ENCODE measurements at regions not wholly inside any gene's neighbourhood (a gene's known extent, or its start where the extent isn't known, plus 50 kb on each side); places are given as distances from the start of the nearest gene placed in this dataset.
A peak's percentile ranks its signal among the peaks of the same experiment; 100 is the strongest.
"Not testable (repeated sequence)": the region's sequence is repeated elsewhere in the genome, so short reads cannot be mapped to it uniquely, and the experiment has no call there.

GRCh38 chr5:39760385-39761198 lies 335.8 kb upstream of the DAB2 start:
- no peaks in the 10 kb centered on the region for H3K36me3 ChIP-seq (ENCODE audit: control insufficient read depth in 4 of 4, insufficient read depth in 4 of 4, low read length in 3 of 4)
- H3K4me3 ChIP-seq (ENCODE audit: control insufficient read depth in 1 of 7, extremely low read depth in 1 of 7, insufficient read depth in 4 of 7, low read depth in 2 of 7, low read length in 6 of 7) = no peak overlapping the region
- WGBS (ENCODE audit: insufficient coverage) = 83% methylated on average over 3 of the region's 5 CpGs
- ChIA-PET POLR2A (no interaction called here), CTCF (no interaction called here)
- H3K9me3 ChIP-seq (ENCODE audit: control extremely low read depth in 1 of 5, control insufficient read depth in 4 of 5, insufficient read depth in 2 of 5, low read depth in 1 of 5, low read length in 4 of 5) = no peaks in the 10 kb centered on the region
- no peak overlapping the region for H3K27ac ChIP-seq (ENCODE audit: insufficient read depth in 1 of 2, low read depth in 1 of 2, low read length in 2 of 2, poor library complexity in 1 of 2, severe bottlenecking in 2 of 2)
- H3K27me3 ChIP-seq (replicated peaks in 2 of 5; ENCODE audit: control insufficient read depth in 4 of 5, insufficient read depth in 5 of 5, low read length in 4 of 5) = no peaks in the 10 kb centered on the region
- no peaks in the 10 kb centered on the region for H3K4me1 ChIP-seq (ENCODE audit: control extremely low read depth in 1 of 4, control insufficient read depth in 4 of 4, insufficient read depth in 4 of 4, low read length in 3 of 4)
- DNase-seq = no peak

- Histone ChIP-seq H3K27me3 (replicated peaks in 2 of 5; ENCODE audit: control insufficient read depth in 4 of 5, insufficient read depth in 5 of 5, low read length in 4 of 5) (no peaks in the 10 kb centered on the region), H3K4me1 (ENCODE audit: control extremely low read depth in 1 of 4, control insufficient read depth in 4 of 4, insufficient read depth in 4 of 4, low read length in 3 of 4) (no peaks in the 10 kb centered on the region), H3K9me3 (ENCODE audit: control extremely low read depth in 1 of 5, control insufficient read depth in 4 of 5, insufficient read depth in 2 of 5, low read depth in 1 of 5, low read length in 4 of 5) (no peaks in the 10 kb centered on the region), H3K4me3 (ENCODE audit: control insufficient read depth in 1 of 7, extremely low read depth in 1 of 7, insufficient read depth in 4 of 7, low read depth in 2 of 7, low read length in 6 of 7) (no peak overlapping the region), H3K27ac (ENCODE audit: insufficient read depth in 1 of 2, low read depth in 1 of 2, low read length in 2 of 2, poor library complexity in 1 of 2, severe bottlenecking in 2 of 2) (no peak overlapping the region), H3K36me3 (ENCODE audit: control insufficient read depth in 4 of 4, insufficient read depth in 4 of 4, low read length in 3 of 4) (no peaks in the 10 kb centered on the region)
- no peak for DNase-seq
- ChIA-PET CTCF (no interaction called here), POLR2A (no interaction called here)
Measured at GRCh38 chr5:39759701-39760100, 334.9 kb upstream of the DAB2 start.

GRCh38 chr5:39758426-39758825 lies 333.6 kb upstream of the DAB2 start:
- ChIA-PET POLR2A (no interaction called here), CTCF (no interaction called here)
- no peak for DNase-seq
- no peak overlapping the region for H3K27ac ChIP-seq (ENCODE audit: insufficient read depth in 1 of 2, low read depth in 1 of 2, low read length in 2 of 2, poor library complexity in 1 of 2, severe bottlenecking in 2 of 2)
- H3K36me3 ChIP-seq (ENCODE audit: control insufficient read depth in 4 of 4, insufficient read depth in 4 of 4, low read length in 3 of 4) = no peaks in the 10 kb centered on the region
- H3K4me3 ChIP-seq (ENCODE audit: control insufficient read depth in 1 of 7, extremely low read depth in 1 of 7, insufficient read depth in 4 of 7, low read depth in 2 of 7, low read length in 6 of 7) = no peak overlapping the region
- H3K9me3 ChIP-seq (ENCODE audit: control extremely low read depth in 1 of 5, control insufficient read depth in 4 of 5, insufficient read depth in 2 of 5, low read depth in 1 of 5, low read length in 4 of 5) = no peaks in the 10 kb centered on the region
- H3K27me3 ChIP-seq (replicated peaks in 2 of 5; ENCODE audit: control insufficient read depth in 4 of 5, insufficient read depth in 5 of 5, low read length in 4 of 5) = no peaks in the 10 kb centered on the region
- WGBS (ENCODE audit: insufficient coverage) = 95% methylated on average over 2 of the region's 3 CpGs
- H3K4me1 ChIP-seq (ENCODE audit: control extremely low read depth in 1 of 4, control insufficient read depth in 4 of 4, insufficient read depth in 4 of 4, low read length in 3 of 4) = no peaks in the 10 kb centered on the region

- no peaks in the 10 kb centered on the region for H3K36me3 ChIP-seq (ENCODE audit: control insufficient read depth in 4 of 4, insufficient read depth in 4 of 4, low read length in 3 of 4)
- no peak overlapping the region for H3K4me3 ChIP-seq (ENCODE audit: control insufficient read depth in 1 of 7, extremely low read depth in 1 of 7, insufficient read depth in 4 of 7, low read depth in 2 of 7, low read length in 6 of 7)
- DNase-seq = no peak
- POLR2A ChIA-PET = no interaction called here
- CTCF ChIA-PET = no interaction called here
- WGBS (ENCODE audit: insufficient coverage) = no CpG with 5 or more reads among the region's 1 CpG
- H3K9me3 ChIP-seq (ENCODE audit: control extremely low read depth in 1 of 5, control insufficient read depth in 4 of 5, insufficient read depth in 2 of 5, low read depth in 1 of 5, low read length in 4 of 5) = no peaks in the 10 kb centered on the region
- no peaks in the 10 kb centered on the region for H3K27me3 ChIP-seq (replicated peaks in 2 of 5; ENCODE audit: control insufficient read depth in 4 of 5, insufficient read depth in 5 of 5, low read length in 4 of 5)
- no peaks in the 10 kb centered on the region for H3K4me1 ChIP-seq (ENCODE audit: control extremely low read depth in 1 of 4, control insufficient read depth in 4 of 4, insufficient read depth in 4 of 4, low read length in 3 of 4)
- H3K27ac ChIP-seq (ENCODE audit: insufficient read depth in 1 of 2, low read depth in 1 of 2, low read length in 2 of 2, poor library complexity in 1 of 2, severe bottlenecking in 2 of 2) = no peak overlapping the region
Measured at GRCh38 chr5:39757131-39757530, 332.4 kb upstream of the DAB2 start.

GRCh38 chr5:39755986-39756385 lies 331.2 kb upstream of the DAB2 start:
- Histone ChIP-seq H3K27me3 (replicated peaks in 2 of 5; ENCODE audit: control insufficient read depth in 4 of 5, insufficient read depth in 5 of 5, low read length in 4 of 5) (no peaks in the 10 kb centered on the region), H3K9me3 (ENCODE audit: control extremely low read depth in 1 of 5, control insufficient read depth in 4 of 5, insufficient read depth in 2 of 5, low read depth in 1 of 5, low read length in 4 of 5) (no peaks in the 10 kb centered on the region), H3K36me3 (ENCODE audit: control insufficient read depth in 4 of 4, insufficient read depth in 4 of 4, low read length in 3 of 4) (no peaks in the 10 kb centered on the region), H3K4me1 (ENCODE audit: control extremely low read depth in 1 of 4, control insufficient read depth in 4 of 4, insufficient read depth in 4 of 4, low read length in 3 of 4) (no peaks in the 10 kb centered on the region), H3K4me3 (ENCODE audit: control insufficient read depth in 1 of 7, extremely low read depth in 1 of 7, insufficient read depth in 4 of 7, low read depth in 2 of 7, low read length in 6 of 7) (no peak overlapping the region), H3K27ac (ENCODE audit: insufficient read depth in 1 of 2, low read depth in 1 of 2, low read length in 2 of 2, poor library complexity in 1 of 2, severe bottlenecking in 2 of 2) (no peak overlapping the region)
- ChIA-PET CTCF (interaction anchor here (0.5 kb wide), 1 partner anchor 52 kb away, joined by 3 read pairs; no protein-coding TSS in a partner anchor), POLR2A (no interaction called here)
- DNase-seq = peak; percentile 31 to 63 (median 63)

- H3K27ac ChIP-seq (ENCODE audit: insufficient read depth in 1 of 2, low read depth in 1 of 2, low read length in 2 of 2, poor library complexity in 1 of 2, severe bottlenecking in 2 of 2) = no peak overlapping the region
- H3K4me1 ChIP-seq (ENCODE audit: control extremely low read depth in 1 of 4, control insufficient read depth in 4 of 4, insufficient read depth in 4 of 4, low read length in 3 of 4) = no peaks in the 10 kb centered on the region
- ChIA-PET CTCF (interaction anchor here (0.5 kb wide), 1 partner anchor 51 kb away, joined by 3 read pairs; no protein-coding TSS in a partner anchor), POLR2A (no interaction called here)
- no peak overlapping the region for H3K4me3 ChIP-seq (ENCODE audit: control insufficient read depth in 1 of 7, extremely low read depth in 1 of 7, insufficient read depth in 4 of 7, low read depth in 2 of 7, low read length in 6 of 7)
- DNase-seq = no peak
- peaks cover 0 to 2% (median 0%) of the 10 kb centered on the region in 5 experiments for H3K9me3 ChIP-seq (ENCODE audit: control extremely low read depth in 1 of 5, control insufficient read depth in 4 of 5, insufficient read depth in 2 of 5, low read depth in 1 of 5, low read length in 4 of 5)
- no peaks in the 10 kb centered on the region for H3K27me3 ChIP-seq (replicated peaks in 2 of 5; ENCODE audit: control insufficient read depth in 4 of 5, insufficient read depth in 5 of 5, low read length in 4 of 5)
- no peaks in the 10 kb centered on the region for H3K36me3 ChIP-seq (ENCODE audit: control insufficient read depth in 4 of 4, insufficient read depth in 4 of 4, low read length in 3 of 4)
Measured at GRCh38 chr5:39755452-39755851, 330.7 kb upstream of the DAB2 start.

GRCh38 chr5:39753747-39754146 lies 329.0 kb upstream of the DAB2 start:
- CTCF ChIA-PET; H3K36me3 ChIP-seq (ENCODE audit: control insufficient read depth in 4 of 4, insufficient read depth in 4 of 4, low read length in 3 of 4): not testable (repeated sequence)
- 100% methylated on average over 1 of the region's 1 CpG for WGBS (ENCODE audit: insufficient coverage)

More at GRCh38 chr5:39753747-39754146, 329.0 kb upstream of the DAB2 start:
- DNase-seq; H3K4me1 ChIP-seq (ENCODE audit: control extremely low read depth in 1 of 4, control insufficient read depth in 4 of 4, insufficient read depth in 4 of 4, low read length in 3 of 4); POLR2A ChIA-PET; H3K27ac ChIP-seq (ENCODE audit: insufficient read depth in 1 of 2, low read depth in 1 of 2, low read length in 2 of 2, poor library complexity in 1 of 2, severe bottlenecking in 2 of 2); H3K9me3 ChIP-seq (ENCODE audit: control extremely low read depth in 1 of 5, control insufficient read depth in 4 of 5, insufficient read depth in 2 of 5, low read depth in 1 of 5, low read length in 4 of 5); H3K27me3 ChIP-seq (replicated peaks in 2 of 5; ENCODE audit: control insufficient read depth in 4 of 5, insufficient read depth in 5 of 5, low read length in 4 of 5); H3K4me3 ChIP-seq (ENCODE audit: control insufficient read depth in 1 of 7, extremely low read depth in 1 of 7, insufficient read depth in 4 of 7, low read depth in 2 of 7, low read length in 6 of 7): not testable (repeated sequence)

Measured in common myeloid progenitor, CD34-positive (primary cell).